ENCODE measurements at regions not wholly inside any gene's neighbourhood (a gene's known extent, or its start where the extent isn't known, plus 50 kb on each side); places are given as distances from the start of the nearest gene placed in this dataset.

DNA sequence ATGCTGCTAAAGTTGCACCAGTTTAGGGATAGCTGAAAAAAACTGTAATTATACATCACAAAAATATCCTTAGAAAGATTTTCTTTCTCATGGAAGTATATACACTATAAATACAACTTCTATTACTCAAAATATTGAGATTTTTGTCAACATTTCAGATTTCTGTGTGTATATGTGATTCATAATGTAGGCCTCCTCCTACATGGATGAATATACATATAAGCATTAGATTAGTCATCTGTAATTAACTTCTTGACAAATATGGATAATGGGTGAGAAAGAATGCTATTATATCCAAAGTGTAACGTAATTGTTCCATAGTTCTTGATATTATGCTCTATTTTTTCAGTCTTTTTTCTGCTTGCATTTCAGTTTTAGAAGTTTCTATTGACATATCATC lies 124.9 kb downstream of the CBLL2 start:
- ChIA-PET POLR2A (no interaction called here), CTCF (no interaction called here)
- Mint-ChIP-seq H3K27ac (no peak overlapping the region), H3K27me3 (no peaks in the 10 kb centered on the region), H3K9me3 (no peaks in the 10 kb centered on the region), H3K4me3 (no peak overlapping the region), H3K4me1 (ENCODE audit: low read depth) (no peaks in the 10 kb centered on the region), H3K36me3 (ENCODE audit: low read depth) (no peaks in the 10 kb centered on the region)
- ATAC-seq (no peak), DNase-seq (no peak)
- intact Hi-C loops (cut with micrococcal nuclease), result no loop called here
- TF ChIP-seq, protein P1, sequence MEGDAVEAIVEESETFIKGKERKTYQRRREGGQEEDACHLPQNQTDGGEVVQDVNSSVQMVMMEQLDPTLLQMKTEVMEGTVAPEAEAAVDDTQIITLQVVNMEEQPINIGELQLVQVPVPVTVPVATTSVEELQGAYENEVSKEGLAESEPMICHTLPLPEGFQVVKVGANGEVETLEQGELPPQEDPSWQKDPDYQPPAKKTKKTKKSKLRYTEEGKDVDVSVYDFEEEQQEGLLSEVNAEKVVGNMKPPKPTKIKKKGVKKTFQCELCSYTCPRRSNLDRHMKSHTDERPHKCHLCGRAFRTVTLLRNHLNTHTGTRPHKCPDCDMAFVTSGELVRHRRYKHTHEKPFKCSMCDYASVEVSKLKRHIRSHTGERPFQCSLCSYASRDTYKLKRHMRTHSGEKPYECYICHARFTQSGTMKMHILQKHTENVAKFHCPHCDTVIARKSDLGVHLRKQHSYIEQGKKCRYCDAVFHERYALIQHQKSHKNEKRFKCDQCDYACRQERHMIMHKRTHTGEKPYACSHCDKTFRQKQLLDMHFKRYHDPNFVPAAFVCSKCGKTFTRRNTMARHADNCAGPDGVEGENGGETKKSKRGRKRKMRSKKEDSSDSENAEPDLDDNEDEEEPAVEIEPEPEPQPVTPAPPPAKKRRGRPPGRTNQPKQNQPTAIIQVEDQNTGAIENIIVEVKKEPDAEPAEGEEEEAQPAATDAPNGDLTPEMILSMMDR (IDR thresholded peaks at IDR 0.05), result no peak

DNA sequence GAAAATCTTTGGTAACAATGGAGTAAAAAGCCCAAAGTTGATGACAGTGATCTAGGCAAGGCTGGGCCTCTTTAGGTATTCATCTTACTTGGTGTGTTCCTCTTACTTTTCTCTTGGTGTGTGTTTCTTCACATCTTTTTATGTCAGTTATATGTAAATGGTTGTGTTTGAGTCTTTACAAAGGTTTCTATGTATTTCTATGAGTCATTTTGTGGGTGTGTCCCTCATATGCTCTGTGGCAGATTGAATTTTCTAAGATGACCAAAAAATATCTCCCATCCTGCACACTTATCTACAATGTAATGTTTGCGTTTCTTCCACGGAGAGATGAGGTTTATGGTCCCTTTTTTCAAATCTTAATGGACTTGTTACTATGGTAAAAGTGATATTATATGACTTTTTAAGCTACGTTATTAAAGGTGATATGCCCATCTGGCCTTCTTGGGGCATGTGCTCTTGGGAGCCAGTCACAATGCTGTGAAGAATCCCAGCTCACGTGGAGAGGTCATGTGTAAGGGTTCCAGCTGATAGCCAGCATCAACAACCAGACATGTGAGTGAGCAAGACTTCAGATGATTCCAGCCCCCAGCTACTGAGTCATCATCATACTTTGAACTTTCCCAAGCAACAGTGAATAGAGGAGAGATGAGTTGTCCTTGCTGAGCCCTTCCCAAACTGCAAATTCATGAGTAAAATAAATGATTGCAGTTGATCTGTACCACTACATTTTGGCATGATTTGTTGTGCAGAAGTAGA lies 126.9 kb downstream of the CBLL2 start:
- DNase-seq, result no peak
- CTCF ChIA-PET, result no interaction called here
- TF ChIP-seq, protein P1 (IDR thresholded peaks at IDR 0.05), result no peak
- Mint-ChIP-seq H3K36me3 (ENCODE audit: low read depth) (no peaks in the 10 kb centered on the region), H3K9me3 (no peaks in the 10 kb centered on the region), H3K27ac (no peak overlapping the region), H3K4me1 (ENCODE audit: low read depth) (no peaks in the 10 kb centered on the region), H3K4me3 (no peak overlapping the region), H3K27me3 (no peaks in the 10 kb centered on the region)
- intact Hi-C loops (cut with micrococcal nuclease), result no loop called here
- ATAC-seq, result no peak
- POLR2A ChIA-PET, result no interaction called here

DNA sequence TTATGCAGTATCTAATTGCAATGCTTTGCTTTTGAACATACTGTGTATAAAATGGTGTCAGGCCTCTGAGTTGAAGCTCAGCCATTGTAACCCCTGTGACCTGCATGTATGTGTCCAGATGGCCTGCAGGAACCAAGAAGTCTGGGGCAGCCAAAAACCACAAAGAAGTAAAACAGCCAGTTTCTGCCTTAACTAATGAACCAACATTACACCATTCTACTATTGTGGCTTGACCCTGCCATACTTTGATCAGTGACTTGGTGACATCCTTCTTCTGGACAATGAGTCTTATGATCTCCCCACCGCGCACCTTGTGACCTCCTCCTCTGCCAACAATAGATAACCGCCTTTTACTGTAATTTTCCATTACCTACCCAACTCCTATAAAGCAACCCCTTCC lies 131.6 kb downstream of the CBLL2 start:
- no peaks in the 10 kb centered on the region for H3K4me1 Mint-ChIP-seq (ENCODE audit: low read depth)
- H3K27ac Mint-ChIP-seq, result no peak overlapping the region
- POLR2A ChIA-PET, result no interaction called here
- TF ChIP-seq, protein P1 (IDR thresholded peaks at IDR 0.05), result no peak
- H3K27me3 Mint-ChIP-seq, result no peaks in the 10 kb centered on the region
- CTCF ChIA-PET, result no interaction called here
- H3K9me3 Mint-ChIP-seq, result no peaks in the 10 kb centered on the region
- intact Hi-C loops (cut with micrococcal nuclease), result no loop called here
- H3K4me3 Mint-ChIP-seq, result no peak overlapping the region
- DNase-seq (no peak), ATAC-seq (no peak)
- H3K36me3 Mint-ChIP-seq (ENCODE audit: low read depth), result no peaks in the 10 kb centered on the region

DNA sequence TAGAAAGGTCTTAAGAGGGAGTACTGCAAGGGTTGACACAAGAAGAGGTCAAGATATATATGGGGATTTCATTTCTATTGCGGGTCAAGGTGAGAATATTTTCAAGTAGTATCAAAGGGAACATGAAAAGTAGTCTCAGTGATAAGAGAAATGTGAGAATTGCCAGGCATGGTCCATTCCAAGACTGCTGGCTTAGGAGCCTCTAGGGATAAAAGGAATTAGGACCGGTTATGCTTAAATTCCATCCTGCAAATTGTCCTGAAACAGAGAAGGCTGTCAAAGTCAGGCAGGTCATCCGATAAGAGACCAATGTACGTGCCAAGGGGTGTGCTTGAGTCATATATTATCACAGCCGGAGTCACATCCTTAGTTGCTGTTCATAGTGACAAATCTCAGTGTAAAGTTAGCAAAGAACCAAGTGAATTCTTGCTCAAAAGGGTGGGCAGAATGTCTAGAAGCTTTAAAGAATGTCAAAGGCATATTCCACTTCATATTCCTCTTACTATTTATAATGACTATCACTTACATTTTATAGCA lies 133.6 kb downstream of the CBLL2 start:
- no peak overlapping the region for H3K4me3 Mint-ChIP-seq
- H3K9me3 Mint-ChIP-seq, result no peaks in the 10 kb centered on the region
- H3K4me1 Mint-ChIP-seq (ENCODE audit: low read depth), result no peaks in the 10 kb centered on the region
- no peak for ATAC-seq
- no peaks in the 10 kb centered on the region for H3K27me3 Mint-ChIP-seq
- no peak overlapping the region for H3K27ac Mint-ChIP-seq
- no peaks in the 10 kb centered on the region for H3K36me3 Mint-ChIP-seq (ENCODE audit: low read depth)
- intact Hi-C loops (cut with micrococcal nuclease), result no loop called here
- ChIA-PET POLR2A (no interaction called here), CTCF (no interaction called here)
- TF ChIP-seq, protein P1 (IDR thresholded peaks at IDR 0.05), result no peak
- DNase-seq, result no peak

DNA sequence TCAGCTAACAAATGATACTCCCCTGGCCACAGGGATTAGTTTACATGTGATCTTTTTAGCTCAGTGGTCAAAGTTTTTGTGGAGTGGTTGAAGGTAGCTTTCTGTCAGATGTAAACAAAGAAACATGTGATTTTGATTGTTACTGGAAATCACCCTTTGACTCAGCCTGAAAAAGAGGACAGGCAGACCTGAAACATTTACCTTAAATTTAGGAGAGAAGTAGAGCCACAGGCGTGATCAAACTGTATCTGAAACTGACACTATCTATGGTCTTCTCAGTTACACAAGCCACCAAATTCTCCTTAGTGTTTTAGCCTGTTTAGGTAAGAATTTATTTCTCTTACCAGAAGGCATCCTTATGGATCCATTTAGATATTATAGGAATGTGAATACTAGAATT lies 136.7 kb downstream of the CBLL2 start:
- ChIA-PET POLR2A (no interaction called here), CTCF (no interaction called here)
- no peaks in the 10 kb centered on the region for H3K4me1 Mint-ChIP-seq (ENCODE audit: low read depth)
- no peaks in the 10 kb centered on the region for H3K9me3 Mint-ChIP-seq
- no peaks in the 10 kb centered on the region for H3K36me3 Mint-ChIP-seq (ENCODE audit: low read depth)
- no peak for DNase-seq
- TF ChIP-seq, protein P1 (IDR thresholded peaks at IDR 0.05), result no peak
- H3K4me3 Mint-ChIP-seq, result no peak overlapping the region
- H3K27me3 Mint-ChIP-seq, result no peaks in the 10 kb centered on the region
- no peak overlapping the region for H3K27ac Mint-ChIP-seq
- no peak for ATAC-seq
- intact Hi-C loops (cut with micrococcal nuclease), result no loop called here
